ENCODE measurements at regions not wholly inside any gene's neighbourhood (a gene's known extent, or its start where the extent isn't known, plus 50 kb on each side); places are given as distances from the start of the nearest gene placed in this dataset.

DNA sequence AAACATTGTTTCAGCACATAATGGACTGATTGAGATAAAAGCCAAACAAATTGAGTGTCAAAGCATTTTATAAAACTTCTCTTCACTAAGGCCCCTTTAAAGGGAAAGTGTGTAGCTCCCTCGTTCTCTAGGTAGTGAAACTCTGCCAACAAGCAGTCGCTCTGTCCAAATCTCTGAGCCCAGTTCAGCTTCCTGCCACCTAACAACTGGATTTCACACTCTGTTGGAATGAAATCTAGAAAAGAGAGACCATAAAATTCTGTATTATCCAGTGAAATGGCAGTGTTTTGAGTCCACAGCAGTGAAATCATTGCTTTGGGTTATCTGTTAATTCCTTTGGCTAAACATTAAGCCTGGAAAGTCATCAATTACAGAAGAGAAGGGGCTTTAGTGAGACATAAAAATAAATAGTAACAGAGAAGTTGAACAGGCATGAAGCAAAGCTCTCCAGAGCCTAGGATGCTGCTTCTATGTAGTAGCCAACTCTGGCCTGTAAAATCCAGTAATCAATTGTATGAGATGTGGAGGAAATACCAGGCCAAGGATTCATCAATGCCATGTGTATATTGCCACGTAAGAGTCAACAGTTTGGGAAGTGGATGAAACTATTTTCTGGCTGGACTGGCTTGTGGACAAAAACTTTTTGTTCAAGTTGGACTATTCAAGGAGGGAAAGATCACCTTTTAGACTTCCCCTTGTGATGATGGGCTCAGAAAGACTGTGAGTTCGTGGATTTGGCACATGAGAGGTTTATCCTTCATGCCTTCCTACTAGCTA is 122.5 kb downstream of the WIF1 start:
- no peaks in the 10 kb centered on the region for H3K79me2 ChIP-seq (ENCODE audit: control insufficient read depth, insufficient read depth, low read length)
- no peak overlapping the region for H3K27ac ChIP-seq (ENCODE audit: insufficient read depth, low read length)
- no peak overlapping the region for H3K4me3 ChIP-seq (replicated peaks in 1 of 4; ENCODE audit: control extremely low read depth in 1 of 4, insufficient read depth in 1 of 4, low read depth in 3 of 4, low read length in 4 of 4)
- no peak overlapping the region for H2AFZ ChIP-seq (ENCODE audit: low read length)
- no peaks in the 10 kb centered on the region for H4K20me1 ChIP-seq (ENCODE audit: control insufficient read depth, extremely low read depth, insufficient read depth, low read length)
- no peak overlapping the region for H3K4me2 ChIP-seq (ENCODE audit: extremely low read depth, insufficient read depth, low read length)
- H3K36me3 ChIP-seq (ENCODE audit: control insufficient read depth, insufficient read depth, low read length), result no peaks in the 10 kb centered on the region
- H3K27me3 ChIP-seq (ENCODE audit: control insufficient read depth, insufficient read depth, low read length), result no peaks in the 10 kb centered on the region
- DNase-seq (ENCODE audit: low read depth in 2 of 2), result no peak
- no peaks in the 10 kb centered on the region for H3K4me1 ChIP-seq (ENCODE audit: control insufficient read depth, extremely low read depth, insufficient read depth, low read length)
- H3K9me3 ChIP-seq (ENCODE audit: control insufficient read depth, insufficient read depth, low read depth, low read length), result no peaks in the 10 kb centered on the region
- H3K9ac ChIP-seq (ENCODE audit: insufficient read depth, low read length), result no peak overlapping the region
- TF ChIP-seq EZH2 (IDR thresholded peaks at IDR 0.05; ENCODE audit: low read length, missing control alignments), result no peak
- TF ChIP-seq, protein P1, sequence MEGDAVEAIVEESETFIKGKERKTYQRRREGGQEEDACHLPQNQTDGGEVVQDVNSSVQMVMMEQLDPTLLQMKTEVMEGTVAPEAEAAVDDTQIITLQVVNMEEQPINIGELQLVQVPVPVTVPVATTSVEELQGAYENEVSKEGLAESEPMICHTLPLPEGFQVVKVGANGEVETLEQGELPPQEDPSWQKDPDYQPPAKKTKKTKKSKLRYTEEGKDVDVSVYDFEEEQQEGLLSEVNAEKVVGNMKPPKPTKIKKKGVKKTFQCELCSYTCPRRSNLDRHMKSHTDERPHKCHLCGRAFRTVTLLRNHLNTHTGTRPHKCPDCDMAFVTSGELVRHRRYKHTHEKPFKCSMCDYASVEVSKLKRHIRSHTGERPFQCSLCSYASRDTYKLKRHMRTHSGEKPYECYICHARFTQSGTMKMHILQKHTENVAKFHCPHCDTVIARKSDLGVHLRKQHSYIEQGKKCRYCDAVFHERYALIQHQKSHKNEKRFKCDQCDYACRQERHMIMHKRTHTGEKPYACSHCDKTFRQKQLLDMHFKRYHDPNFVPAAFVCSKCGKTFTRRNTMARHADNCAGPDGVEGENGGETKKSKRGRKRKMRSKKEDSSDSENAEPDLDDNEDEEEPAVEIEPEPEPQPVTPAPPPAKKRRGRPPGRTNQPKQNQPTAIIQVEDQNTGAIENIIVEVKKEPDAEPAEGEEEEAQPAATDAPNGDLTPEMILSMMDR (conservative IDR thresholded peaks at IDR 0.05 in 1 of 2, IDR thresholded peaks at IDR 0.05 in 1 of 2; ENCODE audit: low read depth in 1 of 2, low read length in 2 of 2), result no peak

DNA sequence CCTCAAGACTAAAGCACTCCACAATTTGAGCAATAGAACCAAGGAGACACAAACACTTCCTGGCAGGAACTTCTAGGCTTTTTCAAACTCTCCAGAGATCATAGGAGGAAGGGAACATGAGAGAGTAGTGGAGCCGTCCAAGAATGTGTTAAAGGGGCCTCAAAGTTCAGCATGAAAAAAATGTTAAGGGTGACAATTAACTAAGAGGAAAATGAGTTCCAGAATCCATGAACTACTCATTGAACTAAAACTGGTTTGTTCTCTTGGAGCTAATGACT is 122.0 kb downstream of the WIF1 start:
- H3K27me3 ChIP-seq (ENCODE audit: control insufficient read depth, insufficient read depth, low read length), result no peaks in the 10 kb centered on the region
- H3K27ac ChIP-seq (ENCODE audit: insufficient read depth, low read length), result no peak overlapping the region
- DNase-seq (ENCODE audit: low read depth in 2 of 2), result no peak

More for the DNA sequence above, 122.0 kb downstream of the WIF1 start:
- H2AFZ ChIP-seq (ENCODE audit: low read length), result no peak overlapping the region
- no peak for TF ChIP-seq EZH2 (IDR thresholded peaks at IDR 0.05; ENCODE audit: low read length, missing control alignments)
- TF ChIP-seq, protein P1 (conservative IDR thresholded peaks at IDR 0.05 in 1 of 2, IDR thresholded peaks at IDR 0.05 in 1 of 2; ENCODE audit: low read depth in 1 of 2, low read length in 2 of 2), result no peak
- H3K4me2 ChIP-seq (ENCODE audit: extremely low read depth, insufficient read depth, low read length), result no peak overlapping the region
- H3K36me3 ChIP-seq (ENCODE audit: control insufficient read depth, insufficient read depth, low read length), result no peaks in the 10 kb centered on the region
- H3K79me2 ChIP-seq (ENCODE audit: control insufficient read depth, insufficient read depth, low read length), result no peaks in the 10 kb centered on the region
- H3K9ac ChIP-seq (ENCODE audit: insufficient read depth, low read length), result no peak overlapping the region
- H3K4me3 ChIP-seq (replicated peaks in 1 of 4; ENCODE audit: control extremely low read depth in 1 of 4, insufficient read depth in 1 of 4, low read depth in 3 of 4, low read length in 4 of 4), result no peak overlapping the region
- no peaks in the 10 kb centered on the region for H3K9me3 ChIP-seq (ENCODE audit: control insufficient read depth, insufficient read depth, low read depth, low read length)
- H3K4me1 ChIP-seq (ENCODE audit: control insufficient read depth, extremely low read depth, insufficient read depth, low read length), result no peaks in the 10 kb centered on the region
- H4K20me1 ChIP-seq (ENCODE audit: control insufficient read depth, extremely low read depth, insufficient read depth, low read length), result no peaks in the 10 kb centered on the region

Measured in fibroblast of lung (primary cell).